SJSA1 (cell line): ENCODE measurements at regions not wholly inside any gene's neighbourhood (a gene's known extent, or its start where the extent isn't known, plus 50 kb on each side); places are given as distances from the start of the nearest gene placed in this dataset.

Experiments used
- DNase-seq, 2 experiments: peaks; one replicate each; pipeline ENCODE4 v3.0.0-alpha.2; 2015 to 2020; ENCODE audit warnings: low spot score in 2 of 2, low read depth in 1 of 2
- H3K27ac ChIP-seq: fragments of 250-450 bp; sonication (Bioruptor Pico); 2 replicates; pipeline ENCODE4 v1.5.1; 2020; ENCODE audit warnings: mild to moderate bottlenecking, moderate library complexity
- H3K27me3 ChIP-seq: fragments of 250-450 bp; sonication (Bioruptor Pico); replicated peaks from 2 replicates; pipeline ENCODE4 v1.5.1; 2020; ENCODE audit warnings: mild to moderate bottlenecking, moderate library complexity
- H3K36me3 ChIP-seq: fragments of 250-450 bp; sonication (Bioruptor Pico); 2 replicates; pipeline ENCODE4 v1.5.1; 2020; ENCODE audit warnings: mild to moderate bottlenecking
- H3K4me1 ChIP-seq: fragments of 250-450 bp; sonication (Bioruptor Pico); replicated peaks from 2 replicates; pipeline ENCODE4 v1.6.1; 2021; ENCODE audit warnings: mild to moderate bottlenecking
- H3K4me3 ChIP-seq: fragments of 250-450 bp; sonication (Bioruptor Pico); 2 replicates; pipeline ENCODE4 v1.5.1; 2020; ENCODE audit warnings: mild to moderate bottlenecking
- H3K9me3 ChIP-seq: fragments of 250-450 bp; sonication (Bioruptor Pico); replicated peaks from 2 replicates; pipeline ENCODE4 v1.5.1; 2020; ENCODE audit warnings: mild to moderate bottlenecking

- Histone ChIP-seq H3K27ac (no peak overlapping the region), H3K4me3 (no peak overlapping the region), H3K27me3 (no peaks in the 10 kb centered on the region), H3K9me3 (no peaks in the 10 kb centered on the region), H3K4me1 (no peaks in the 10 kb centered on the region), H3K36me3 (no peaks in the 10 kb centered on the region)
- DNase-seq = no peak
Measured at GRCh38 chr3:180282386-180282785, 245.6 kb upstream of the PEX5L start.

- no peaks in the 10 kb centered on the region for H3K9me3 ChIP-seq
- H3K4me1 ChIP-seq = no peaks in the 10 kb centered on the region
- H3K4me3 ChIP-seq = no peak overlapping the region
- H3K27ac ChIP-seq = no peak overlapping the region
- no peaks in the 10 kb centered on the region for H3K27me3 ChIP-seq
- no peak for DNase-seq
- no peaks in the 10 kb centered on the region for H3K36me3 ChIP-seq
Measured at GRCh38 chr3:180283251-180283650, 246.5 kb upstream of the PEX5L start.

- Histone ChIP-seq H3K36me3 (no peaks in the 10 kb centered on the region), H3K27ac (no peak overlapping the region), H3K4me1 (no peaks in the 10 kb centered on the region), H3K9me3 (no peaks in the 10 kb centered on the region), H3K4me3 (no peak overlapping the region), H3K27me3 (no peaks in the 10 kb centered on the region)
- no peak for DNase-seq
Measured at GRCh38 chr3:180284331-180285110, 247.8 kb upstream of the PEX5L start.

- Histone ChIP-seq H3K4me3 (no peak overlapping the region), H3K27ac (no peak overlapping the region), H3K9me3 (no peaks in the 10 kb centered on the region), H3K27me3 (no peaks in the 10 kb centered on the region), H3K36me3 (no peaks in the 10 kb centered on the region), H3K4me1 (no peaks in the 10 kb centered on the region)
- no peak for DNase-seq
Measured at GRCh38 chr3:180287703-180288102, 251.0 kb upstream of the PEX5L start.

- Histone ChIP-seq H3K27me3 (no peaks in the 10 kb centered on the region), H3K27ac (no peak overlapping the region), H3K4me1 (no peaks in the 10 kb centered on the region), H3K9me3 (no peaks in the 10 kb centered on the region), H3K36me3 (no peaks in the 10 kb centered on the region), H3K4me3 (no peak overlapping the region)
- DNase-seq = no peak
Measured at GRCh38 chr3:180288816-180289215, 252.1 kb upstream of the PEX5L start.

GRCh38 chr3:180290300-180290699, 253.6 kb upstream of the PEX5L start:
- Histone ChIP-seq H3K4me1 (no peaks in the 10 kb centered on the region), H3K27me3 (no peaks in the 10 kb centered on the region), H3K4me3 (no peak overlapping the region), H3K9me3 (no peaks in the 10 kb centered on the region), H3K36me3 (no peaks in the 10 kb centered on the region), H3K27ac (no peak overlapping the region)
- DNase-seq = no peak

GRCh38 chr3:180294282-180295027, 257.7 kb upstream of the PEX5L start:
- no peak overlapping the region for H3K27ac ChIP-seq
- no peak overlapping the region for H3K4me3 ChIP-seq
- H3K4me1 ChIP-seq = no peaks in the 10 kb centered on the region
- no peaks in the 10 kb centered on the region for H3K27me3 ChIP-seq
- DNase-seq = no peak
- H3K36me3 ChIP-seq = no peaks in the 10 kb centered on the region
- no peaks in the 10 kb centered on the region for H3K9me3 ChIP-seq

- Histone ChIP-seq H3K27me3 (no peaks in the 10 kb centered on the region), H3K9me3 (no peaks in the 10 kb centered on the region), H3K27ac (no peak overlapping the region), H3K4me1 (no peaks in the 10 kb centered on the region), H3K4me3 (no peak overlapping the region), H3K36me3 (no peaks in the 10 kb centered on the region)
- DNase-seq = no peak
Measured at GRCh38 chr3:180295811-180296210, 259.1 kb upstream of the PEX5L start.

GRCh38 chr3:180296971-180297370, 260.2 kb upstream of the PEX5L start:
- no peak overlapping the region for H3K27ac ChIP-seq
- no peak for DNase-seq
- H3K9me3 ChIP-seq = no peaks in the 10 kb centered on the region
- no peaks in the 10 kb centered on the region for H3K4me1 ChIP-seq
- no peak overlapping the region for H3K4me3 ChIP-seq
- no peaks in the 10 kb centered on the region for H3K27me3 ChIP-seq
- no peaks in the 10 kb centered on the region for H3K36me3 ChIP-seq

- DNase-seq = no peak
- no peaks in the 10 kb centered on the region for H3K36me3 ChIP-seq
- no peak overlapping the region for H3K4me3 ChIP-seq
- H3K27me3 ChIP-seq = no peaks in the 10 kb centered on the region
- no peaks in the 10 kb centered on the region for H3K4me1 ChIP-seq
- no peaks in the 10 kb centered on the region for H3K9me3 ChIP-seq
- no peak overlapping the region for H3K27ac ChIP-seq
Measured at GRCh38 chr3:180306155-180306554, 269.4 kb upstream of the PEX5L start.

- H3K9me3 ChIP-seq = no peaks in the 10 kb centered on the region
- no peaks in the 10 kb centered on the region for H3K36me3 ChIP-seq
- no peaks in the 10 kb centered on the region for H3K4me1 ChIP-seq
- no peak for DNase-seq
- H3K4me3 ChIP-seq = no peak overlapping the region
- H3K27me3 ChIP-seq = no peaks in the 10 kb centered on the region
- no peak overlapping the region for H3K27ac ChIP-seq
Measured at GRCh38 chr3:180306691-180307090, 270.0 kb upstream of the PEX5L start.

- Histone ChIP-seq H3K27ac (no peak overlapping the region), H3K9me3 (no peaks in the 10 kb centered on the region), H3K27me3 (no peaks in the 10 kb centered on the region), H3K36me3 (no peaks in the 10 kb centered on the region), H3K4me1 (no peaks in the 10 kb centered on the region), H3K4me3 (no peak overlapping the region)
- no peak for DNase-seq
Measured at GRCh38 chr3:180311242-180311641, 274.5 kb upstream of the PEX5L start.

- Histone ChIP-seq H3K4me1 (no peaks in the 10 kb centered on the region), H3K27me3 (no peaks in the 10 kb centered on the region), H3K27ac (no peak overlapping the region), H3K36me3 (no peaks in the 10 kb centered on the region), H3K4me3 (no peak overlapping the region), H3K9me3 (no peaks in the 10 kb centered on the region)
- DNase-seq = no peak
Measured at GRCh38 chr3:180316321-180316720, 279.6 kb upstream of the PEX5L start.

GRCh38 chr3:180319461-180319860, 282.5 kb upstream of the TTC14 start:
- no peaks in the 10 kb centered on the region for H3K9me3 ChIP-seq
- no peaks in the 10 kb centered on the region for H3K4me1 ChIP-seq
- no peak overlapping the region for H3K4me3 ChIP-seq
- H3K36me3 ChIP-seq = no peaks in the 10 kb centered on the region
- no peaks in the 10 kb centered on the region for H3K27me3 ChIP-seq
- H3K27ac ChIP-seq = no peak overlapping the region
- DNase-seq = no peak
